GDM1 (cell line): ENCODE measurements at regions not wholly inside any gene's neighbourhood (a gene's known extent, or its start where the extent isn't known, plus 50 kb on each side); places are given as distances from the start of the nearest gene placed in this dataset.
A peak's percentile ranks its signal among the peaks of the same experiment; 100 is the strongest.
"Not testable (repeated sequence)": the region's sequence is repeated elsewhere in the genome, so short reads cannot be mapped to it uniquely, and the experiment has no call there.

Experiments
- DNase-seq: peaks from one replicate; lab custom pipeline; 2025; lab: John Stamatoyannopoulos, UW

GRCh38 chr15:96818861-96819260 lies 488.4 kb downstream of the NR2F2 start:
- no peak for DNase-seq

GRCh38 chr15:96827981-96828380 lies 497.5 kb downstream of the NR2F2 start:
- no peak for DNase-seq

GRCh38 chr15:96837241-96837970 lies 506.9 kb downstream of the NR2F2 start:
- DNase-seq, result no peak

GRCh38 chr15:96838081-96838480 lies 507.6 kb downstream of the NR2F2 start:
- DNase-seq, result no peak

- no peak for DNase-seq
These were observed 518.9 kb downstream of the NR2F2 start for GRCh38 chr15:96849271-96849900.

- no peak for DNase-seq
These were observed 521.1 kb downstream of the NR2F2 start for GRCh38 chr15:96851613-96852012.

- no peak for DNase-seq
These were observed 528.2 kb downstream of the NR2F2 start for GRCh38 chr15:96858694-96859093.

- DNase-seq, result no peak
These were observed 530.2 kb downstream of the NR2F2 start for GRCh38 chr15:96860741-96861140.

- DNase-seq, result no peak
These were observed 537.5 kb downstream of the NR2F2 start for GRCh38 chr15:96867992-96868391.

GRCh38 chr15:96869122-96869521 lies 538.6 kb downstream of the NR2F2 start:
- no peak for DNase-seq

- DNase-seq, result no peak
These were observed 539.3 kb downstream of the NR2F2 start for GRCh38 chr15:96869790-96870189.

- DNase-seq, result no peak
These were observed 540.1 kb downstream of the NR2F2 start for GRCh38 chr15:96870580-96870979.

- not testable (repeated sequence) for DNase-seq
These were observed 546.9 kb downstream of the NR2F2 start for GRCh38 chr15:96877442-96877841.

GRCh38 chr15:96878129-96878528 lies 547.6 kb downstream of the NR2F2 start:
- DNase-seq, result no peak

- DNase-seq, result no peak
These were observed 551.7 kb downstream of the NR2F2 start for GRCh38 chr15:96882121-96882772.

- DNase-seq, result no peak
These were observed 557.2 kb downstream of the NR2F2 start for GRCh38 chr15:96887730-96888129.

- DNase-seq, result no peak
These were observed 558.3 kb downstream of the NR2F2 start for GRCh38 chr15:96888764-96889163.

GRCh38 chr15:96889734-96890480 lies 559.4 kb downstream of the NR2F2 start:
- DNase-seq, result no peak

- DNase-seq, result no peak
These were observed 560.5 kb downstream of the NR2F2 start for GRCh38 chr15:96891046-96891445.

GRCh38 chr15:96893159-96893906 lies 562.8 kb downstream of the NR2F2 start:
- DNase-seq, result no peak

GRCh38 chr15:96894659-96895058 lies 564.2 kb downstream of the NR2F2 start:
- DNase-seq, result no peak

- peak; percentile 14 for DNase-seq
These were observed 566.3 kb downstream of the NR2F2 start for GRCh38 chr15:96896766-96897165.
